Astrocyte (in vitro differentiated cells and primary cell): ENCODE measurements at regions not wholly inside any gene's neighbourhood (a gene's known extent, or its start where the extent isn't known, plus 50 kb on each side); places are given as distances from the start of the nearest gene placed in this dataset.

Experiments
- DNase-seq: peaks from one replicate; pipeline ENCODE4 v3.0.0-alpha.2; 2010; ENCODE audit warnings: low read depth
- FAIRE-seq: peaks from 2 replicates; lab custom pipeline; 2011; peaks lifted over from hg19 to GRCh38; lab: Jason Lieb, UNC
- H2AFZ ChIP-seq: 2 replicates; pipeline ENCODE4 v1.6.0; 2012; ENCODE audit warnings: low read depth, low read length, inconsistent platforms
- H3K27ac ChIP-seq: 2 replicates; pipeline ENCODE4 v1.5.1; 2011; ENCODE audit warnings: low read depth, low read length, inconsistent platforms
- H3K27me3 ChIP-seq: 2 replicates; pipeline ENCODE4 v1.6.0; 2011; ENCODE audit warnings: low read length, inconsistent platforms; ENCODE audit not compliant: insufficient read depth
- H3K36me3 ChIP-seq: 2 replicates; pipeline ENCODE4 v1.5.1; 2011; ENCODE audit warnings: low read length, inconsistent platforms; ENCODE audit not compliant: insufficient read depth
- H3K4me1 ChIP-seq: 2 replicates; pipeline ENCODE4 v1.5.1; 2011; ENCODE audit warnings: low read length, inconsistent platforms; ENCODE audit not compliant: insufficient read depth
- H3K4me2 ChIP-seq: 2 replicates; pipeline ENCODE4 v1.6.0; 2012; ENCODE audit warnings: low read length, inconsistent platforms
- H3K4me3 ChIP-seq: 2 replicates; pipeline ENCODE4 v1.5.1; 2011; ENCODE audit warnings: low read depth, mild to moderate bottlenecking, low read length, inconsistent platforms; ENCODE audit not compliant: insufficient read depth
- H3K79me2 ChIP-seq: 2 replicates; pipeline ENCODE4 v1.6.0; 2012; ENCODE audit warnings: mild to moderate bottlenecking, low read length, inconsistent platforms; ENCODE audit not compliant: insufficient read depth
- H3K9ac ChIP-seq: 2 replicates; pipeline ENCODE4 v1.6.0; 2012; ENCODE audit warnings: mild to moderate bottlenecking, low read length, inconsistent platforms
- H3K9me3 ChIP-seq: 2 replicates; pipeline ENCODE4 v1.5.1; 2012; ENCODE audit warnings: low read depth, mild to moderate bottlenecking, low read length, inconsistent platforms; ENCODE audit not compliant: insufficient read depth
- H4K20me1 ChIP-seq: 2 replicates; pipeline ENCODE4 v1.6.0; 2012; ENCODE audit warnings: low read length, inconsistent platforms; ENCODE audit not compliant: insufficient read depth
- H3K27ac Mint-ChIP-seq: one replicate; pipeline ENCODE4 v1.8.0; 2021; ENCODE audit warnings: mild to moderate bottlenecking, mixed read lengths; ENCODE audit not compliant: unreplicated experiment
- H3K27me3 Mint-ChIP-seq: one replicate; pipeline ENCODE4 v1.8.0; 2021; ENCODE audit warnings: low read depth, mixed read lengths; ENCODE audit not compliant: unreplicated experiment
- H3K36me3 Mint-ChIP-seq: one replicate; pipeline ENCODE4 v1.8.0; 2021; ENCODE audit warnings: low read depth, mixed read lengths; ENCODE audit not compliant: unreplicated experiment
- H3K4me1 Mint-ChIP-seq: one replicate; pipeline ENCODE4 v1.8.0; 2021; ENCODE audit warnings: low read depth, mixed read lengths; ENCODE audit not compliant: unreplicated experiment
- H3K4me3 Mint-ChIP-seq: one replicate; pipeline ENCODE4 v1.8.0; 2021; ENCODE audit warnings: mild to moderate bottlenecking, moderate library complexity, mixed read lengths; ENCODE audit not compliant: unreplicated experiment
- H3K9me3 Mint-ChIP-seq: one replicate; pipeline ENCODE4 v1.8.0; 2021; ENCODE audit warnings: mild to moderate bottlenecking, mixed read lengths; ENCODE audit not compliant: unreplicated experiment
- CTCF ChIP-seq: IDR thresholded peaks from 2 replicates; pipeline ENCODE4 v1.5.1; 2011; ENCODE audit warnings: low read depth, mild to moderate bottlenecking, inconsistent platforms, low read length, moderate library complexity; ENCODE audit not compliant: insufficient read depth
- EZH2 ChIP-seq: IDR thresholded peaks from 2 replicates; pipeline ENCODE4 v1.6.1; 2012; ENCODE audit warnings: mild to moderate bottlenecking, low read length, inconsistent platforms; ENCODE audit not compliant: insufficient read depth

GRCh38 chr7:19056305-19056704 is 61.1 kb downstream of the TWIST1 start:
- Histone ChIP-seq H3K27ac (no peak overlapping the region), H3K4me3 (no peak overlapping the region), H3K4me1 (no peaks in the 10 kb centered on the region), H3K79me2 (no peaks in the 10 kb centered on the region), H3K27me3 (no peaks in the 10 kb centered on the region), H3K4me2 (no peak overlapping the region), H3K9me3 (no peaks in the 10 kb centered on the region), H4K20me1 (no peaks in the 10 kb centered on the region), H3K9ac (no peak overlapping the region), H3K36me3 (no peaks in the 10 kb centered on the region), H2AFZ (no peak overlapping the region)
- Mint-ChIP-seq H3K36me3 (no peaks in the 10 kb centered on the region), H3K9me3 (peaks cover 2% of the 10 kb centered on the region), H3K27ac (no peak overlapping the region), H3K4me1 (no peaks in the 10 kb centered on the region), H3K4me3 (no peak overlapping the region), H3K27me3 (no peaks in the 10 kb centered on the region)
- DNase-seq (no peak), FAIRE-seq (no peak)
- TF ChIP-seq CTCF (no peak), EZH2 (no peak)
